DOHH2 (cell line): ENCODE measurements at regions not wholly inside any gene's neighbourhood (a gene's known extent, or its start where the extent isn't known, plus 50 kb on each side); places are given as distances from the start of the nearest gene placed in this dataset.
"Not testable (repeated sequence)": the region's sequence is repeated elsewhere in the genome, so short reads cannot be mapped to it uniquely, and the experiment has no call there.

Experiments
- H3F3A ChIP-seq: fragments of 200-600 bp; sonication (generic), shearing (Covaris generic); 2 replicates; pipeline ENCODE4 v1.6.0; 2016; ENCODE audit warnings: antibody characterized with exemption, mild to moderate bottlenecking; ENCODE audit not compliant: control insufficient read depth, insufficient read depth
- H3K27ac ChIP-seq: fragments of 200-600 bp; sonication (generic); 2 replicates; pipeline ENCODE4 v1.5.1; 2014; ENCODE audit warnings: low read depth, mild to moderate bottlenecking, low read length, moderate library complexity
- H3K27me3 ChIP-seq: fragments of 200-600 bp; sonication (generic); 2 replicates; pipeline ENCODE4 v1.6.1; 2014; ENCODE audit warnings: mild to moderate bottlenecking, low read length, mixed read lengths; ENCODE audit not compliant: control insufficient read depth
- H3K36me3 ChIP-seq: fragments of 200-600 bp; sonication (generic); 2 replicates; pipeline ENCODE4 v1.6.1; 2014; ENCODE audit warnings: mild to moderate bottlenecking, low read length, moderate library complexity, mixed read lengths; ENCODE audit not compliant: control insufficient read depth
- H3K4me1 ChIP-seq: fragments of 200-600 bp; sonication (generic); 2 replicates; pipeline ENCODE4 v1.6.1; 2014; ENCODE audit warnings: mild to moderate bottlenecking, low read length, mixed read lengths; ENCODE audit not compliant: control insufficient read depth
- H3K4me2 ChIP-seq: fragments of 200-600 bp; sonication (generic); 2 replicates; pipeline ENCODE4 v1.6.0; 2014; ENCODE audit warnings: mild to moderate bottlenecking, low read length, moderate library complexity
- H3K4me3 ChIP-seq: fragments of 200-600 bp; sonication (generic); 2 replicates; pipeline ENCODE4 v1.5.1; 2014; ENCODE audit warnings: mild to moderate bottlenecking, low read length, mixed read lengths
- H3K79me2 ChIP-seq: fragments of 200-600 bp; sonication (generic); 2 replicates; pipeline ENCODE4 v1.6.1; 2014; ENCODE audit warnings: mild to moderate bottlenecking, low read length, mixed read lengths; ENCODE audit not compliant: control insufficient read depth
- H3K9me2 ChIP-seq: fragments of 200-600 bp; sonication (generic); replicated peaks from 2 replicates; pipeline ENCODE4 v1.6.1; 2014; ENCODE audit warnings: mild to moderate bottlenecking, low read length, mixed read lengths; ENCODE audit not compliant: control insufficient read depth
- H3K9me3 ChIP-seq: fragments of 200-600 bp; sonication (generic); 2 replicates; pipeline ENCODE4 v1.6.1; 2014; ENCODE audit warnings: antibody characterized with exemption, low read length, mixed read lengths; ENCODE audit not compliant: control insufficient read depth, insufficient read depth
- H4K20me1 ChIP-seq: fragments of 200-600 bp; sonication (generic); 2 replicates; pipeline ENCODE4 v1.6.0; 2014; ENCODE audit warnings: low read depth, mild to moderate bottlenecking, antibody characterized with exemption, low read length, moderate library complexity; ENCODE audit not compliant: control insufficient read depth, insufficient read depth
- CTCF ChIP-seq: fragments of 200-600 bp; sonication (generic); IDR thresholded peaks from one replicate; pipeline ENCODE4 v1.5.1; 2014; ENCODE audit warnings: antibody characterized with exemption, mild to moderate bottlenecking, low read depth, low read length; ENCODE audit not compliant: poor library complexity, severe bottlenecking
- EZH2phosphoT487 ChIP-seq: fragments of 200-600 bp; sonication (generic); IDR thresholded peaks from 2 replicates; pipeline ENCODE4 v1.6.1; 2017; ENCODE audit warnings: borderline replicate concordance, mild to moderate bottlenecking, antibody characterized with exemption, low read length, moderate library complexity, mixed read lengths

DNA sequence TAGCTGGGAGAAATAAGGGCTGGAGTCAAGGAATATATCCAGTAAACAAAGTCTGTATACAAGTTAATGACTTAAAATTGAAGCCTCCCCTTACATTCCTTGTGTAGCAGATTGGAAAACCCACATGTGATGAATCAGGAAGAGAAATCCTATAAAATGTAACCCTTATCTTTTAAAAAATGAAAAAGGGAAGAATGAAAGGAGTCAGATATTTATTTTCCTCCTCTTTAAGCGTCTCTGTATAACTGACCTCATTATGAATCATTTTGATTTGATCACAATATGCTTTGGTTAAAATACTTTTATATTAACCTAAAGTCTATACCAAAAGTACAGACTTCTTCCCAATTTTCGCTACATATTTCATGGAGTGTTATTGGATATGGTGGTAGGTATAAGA lies 316.3 kb upstream of the STAC start:
- Histone ChIP-seq H3F3A (no peaks in the 10 kb centered on the region), H4K20me1 (no peaks in the 10 kb centered on the region), H3K79me2 (no peaks in the 10 kb centered on the region), H3K9me3 (no peaks in the 10 kb centered on the region), H3K9me2 (no peaks in the 10 kb centered on the region), H3K36me3 (no peaks in the 10 kb centered on the region), H3K27me3 (no peaks in the 10 kb centered on the region), H3K4me3 (no peak overlapping the region), H3K27ac (no peak overlapping the region), H3K4me1 (no peaks in the 10 kb centered on the region), H3K4me2 (no peak overlapping the region)
- no peak for TF ChIP-seq CTCF
- no peak for TF ChIP-seq EZH2phosphoT487

DNA sequence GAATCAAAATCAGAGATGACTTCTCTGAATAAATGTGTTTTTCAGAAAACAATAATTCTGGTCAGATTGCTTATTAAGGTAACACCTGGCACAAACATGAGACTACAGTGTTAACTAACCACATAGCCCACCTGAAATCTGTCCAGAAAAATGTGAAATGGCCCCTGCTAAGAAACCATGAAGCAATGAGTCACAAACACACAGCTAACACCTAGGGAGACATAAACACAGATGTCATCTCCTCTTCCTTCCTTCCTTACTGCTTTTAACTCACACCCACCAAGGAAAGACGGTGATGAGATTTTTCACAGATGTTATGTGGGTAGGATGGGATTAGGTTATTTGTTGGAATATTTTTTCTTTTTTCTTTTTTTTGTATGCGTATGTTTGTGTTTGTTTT lies 315.0 kb upstream of the STAC start:
- H3K27me3 ChIP-seq: no peaks in the 10 kb centered on the region
- no peak overlapping the region for H3K4me2 ChIP-seq
- H3F3A ChIP-seq: no peaks in the 10 kb centered on the region
- H3K9me3 ChIP-seq: no peaks in the 10 kb centered on the region
- no peak overlapping the region for H3K4me3 ChIP-seq
- H3K9me2 ChIP-seq: no peaks in the 10 kb centered on the region
- H3K79me2 ChIP-seq: no peaks in the 10 kb centered on the region
- H3K27ac ChIP-seq: no peak overlapping the region
- no peaks in the 10 kb centered on the region for H3K4me1 ChIP-seq
- no peaks in the 10 kb centered on the region for H3K36me3 ChIP-seq
- H4K20me1 ChIP-seq: no peaks in the 10 kb centered on the region
- TF ChIP-seq CTCF (no peak), EZH2phosphoT487 (no peak)

- no peaks in the 10 kb centered on the region for H4K20me1 ChIP-seq
- no peaks in the 10 kb centered on the region for H3K9me3 ChIP-seq
- no peaks in the 10 kb centered on the region for H3K36me3 ChIP-seq
- H3K9me2 ChIP-seq: no peaks in the 10 kb centered on the region
- no peaks in the 10 kb centered on the region for H3F3A ChIP-seq
- no peak overlapping the region for H3K4me3 ChIP-seq
- no peaks in the 10 kb centered on the region for H3K27me3 ChIP-seq
- H3K4me2 ChIP-seq: no peak overlapping the region
- no peak overlapping the region for H3K27ac ChIP-seq
- TF ChIP-seq CTCF (no peak), EZH2phosphoT487 (no peak)
- no peaks in the 10 kb centered on the region for H3K79me2 ChIP-seq
- H3K4me1 ChIP-seq: no peaks in the 10 kb centered on the region
Observed at GRCh38 chr3:36075491-36075890, 304.8 kb upstream of the STAC start.

GRCh38 chr3:36077320-36077719 lies 303.0 kb upstream of the STAC start:
- H3K27me3 ChIP-seq: no peaks in the 10 kb centered on the region
- no peaks in the 10 kb centered on the region for H4K20me1 ChIP-seq
- H3K36me3 ChIP-seq: no peaks in the 10 kb centered on the region
- H3K9me2 ChIP-seq: no peaks in the 10 kb centered on the region
- TF ChIP-seq CTCF (no peak), EZH2phosphoT487 (no peak)
- H3K4me2 ChIP-seq: no peak overlapping the region
- no peaks in the 10 kb centered on the region for H3F3A ChIP-seq
- no peak overlapping the region for H3K27ac ChIP-seq
- H3K4me3 ChIP-seq: no peak overlapping the region
- H3K79me2 ChIP-seq: no peaks in the 10 kb centered on the region
- H3K4me1 ChIP-seq: no peaks in the 10 kb centered on the region
- H3K9me3 ChIP-seq: no peaks in the 10 kb centered on the region

GRCh38 chr3:36082958-36083357 lies 297.3 kb upstream of the STAC start:
- not testable (repeated sequence) for H3K27ac ChIP-seq, H3K9me2 ChIP-seq, H4K20me1 ChIP-seq, H3K9me3 ChIP-seq, H3K79me2 ChIP-seq, H3K36me3 ChIP-seq, H3K27me3 ChIP-seq, H3K4me2 ChIP-seq, H3F3A ChIP-seq, H3K4me1 ChIP-seq, H3K4me3 ChIP-seq
